CMK (cell line): ENCODE measurements at regions not wholly inside any gene's neighbourhood (a gene's known extent, or its start where the extent isn't known, plus 50 kb on each side); places are given as distances from the start of the nearest gene placed in this dataset.

Experiments used
- DNase-seq: peaks from one replicate; pipeline ENCODE4 v3.0.0-alpha.2; 2010; ENCODE audit warnings: low read depth

DNA sequence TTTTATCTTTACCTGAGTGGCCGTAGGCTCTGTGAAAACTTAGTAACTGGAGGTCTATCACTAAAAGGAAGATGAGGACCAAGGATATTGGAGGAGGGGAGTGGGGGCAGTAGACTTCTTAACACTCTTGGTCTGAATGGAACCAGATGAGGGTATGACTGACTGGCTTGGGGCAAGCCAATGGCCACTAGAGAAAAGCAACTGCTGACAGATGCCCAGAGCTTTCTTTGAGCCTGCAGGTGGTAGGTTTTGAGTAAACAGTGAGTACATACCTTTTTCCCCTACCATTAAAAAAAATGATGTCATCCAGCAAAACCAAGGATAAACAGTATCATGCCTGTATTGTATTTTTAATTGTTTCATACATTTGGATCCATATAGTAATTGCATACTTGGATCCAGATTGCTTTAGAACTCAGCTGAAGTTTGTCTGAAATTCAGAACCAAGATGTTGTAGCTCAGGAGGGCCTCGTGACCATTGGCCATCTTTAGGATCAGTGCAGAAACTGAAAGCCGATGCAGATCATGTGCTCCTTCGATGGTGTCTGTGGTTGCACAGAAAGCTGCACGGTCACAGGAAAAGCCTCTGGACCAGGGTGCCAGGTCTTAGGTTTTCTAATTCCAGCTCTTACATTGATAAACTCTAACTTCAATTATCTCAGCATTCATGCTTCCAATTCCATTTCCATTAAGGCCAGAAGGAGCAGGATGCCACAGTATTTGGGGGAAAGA lies 131.0 kb downstream of the PDGFRA start:
- DNase-seq, result no peak

DNA sequence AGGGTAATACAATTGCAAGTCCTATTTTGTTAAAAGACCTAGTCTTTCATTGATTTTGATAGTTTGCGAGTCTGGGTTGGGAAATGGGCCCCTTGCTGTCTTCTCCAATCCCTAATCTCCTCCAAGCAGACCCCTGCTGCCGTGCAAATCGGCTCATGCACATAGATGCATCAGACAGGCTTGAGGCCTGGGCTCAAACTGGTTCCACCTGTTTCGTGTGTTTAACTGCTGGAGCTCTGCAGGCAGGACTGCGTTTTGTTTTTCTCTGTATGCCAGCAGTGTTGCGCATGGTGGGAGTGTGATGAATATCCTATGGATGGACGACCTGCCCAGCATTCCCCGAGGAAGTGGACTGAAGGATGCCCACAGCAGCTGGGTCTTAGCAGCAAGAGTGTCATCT lies 133.9 kb downstream of the PDGFRA start:
- DNase-seq, result no peak

DNA sequence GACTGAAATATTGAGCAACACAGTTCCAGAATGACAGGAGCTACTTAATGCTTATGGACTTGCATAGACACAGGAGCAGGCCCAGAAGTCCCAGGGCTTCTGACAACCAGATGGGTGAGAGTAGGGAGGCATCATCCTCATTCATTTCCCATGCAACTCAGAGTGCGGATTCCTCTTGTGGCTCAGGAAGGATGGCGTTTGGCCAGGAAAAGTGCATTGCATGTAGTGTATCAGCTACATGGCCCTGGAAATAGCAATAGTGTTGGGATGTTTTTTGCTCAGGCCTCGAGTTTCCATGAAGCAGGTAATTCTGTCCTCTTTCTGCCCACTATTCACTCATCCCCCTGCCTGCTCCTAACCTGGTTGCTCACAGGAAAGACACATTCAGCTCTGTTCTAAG lies 136.6 kb downstream of the PDGFRA start:
- no peak for DNase-seq

DNA sequence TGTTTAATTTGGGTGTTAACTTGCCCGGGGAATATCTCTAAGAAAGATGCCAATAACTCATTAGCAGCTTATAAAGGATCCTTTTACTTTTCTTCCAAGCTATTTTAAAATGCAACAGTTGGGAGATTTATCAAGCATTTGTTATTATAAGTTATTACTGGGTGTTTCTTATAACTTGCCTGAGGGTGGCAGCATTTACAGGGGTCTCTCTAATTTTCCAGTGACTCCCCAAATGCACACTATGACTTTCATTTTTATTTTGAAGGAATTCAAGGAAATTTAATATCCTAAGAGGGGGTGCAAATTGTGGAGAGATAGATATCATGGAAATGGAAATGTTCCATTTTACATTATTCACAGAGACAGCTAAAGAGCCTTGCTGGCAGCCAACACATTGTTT lies 138.0 kb downstream of the PDGFRA start:
- DNase-seq, result no peak

DNA sequence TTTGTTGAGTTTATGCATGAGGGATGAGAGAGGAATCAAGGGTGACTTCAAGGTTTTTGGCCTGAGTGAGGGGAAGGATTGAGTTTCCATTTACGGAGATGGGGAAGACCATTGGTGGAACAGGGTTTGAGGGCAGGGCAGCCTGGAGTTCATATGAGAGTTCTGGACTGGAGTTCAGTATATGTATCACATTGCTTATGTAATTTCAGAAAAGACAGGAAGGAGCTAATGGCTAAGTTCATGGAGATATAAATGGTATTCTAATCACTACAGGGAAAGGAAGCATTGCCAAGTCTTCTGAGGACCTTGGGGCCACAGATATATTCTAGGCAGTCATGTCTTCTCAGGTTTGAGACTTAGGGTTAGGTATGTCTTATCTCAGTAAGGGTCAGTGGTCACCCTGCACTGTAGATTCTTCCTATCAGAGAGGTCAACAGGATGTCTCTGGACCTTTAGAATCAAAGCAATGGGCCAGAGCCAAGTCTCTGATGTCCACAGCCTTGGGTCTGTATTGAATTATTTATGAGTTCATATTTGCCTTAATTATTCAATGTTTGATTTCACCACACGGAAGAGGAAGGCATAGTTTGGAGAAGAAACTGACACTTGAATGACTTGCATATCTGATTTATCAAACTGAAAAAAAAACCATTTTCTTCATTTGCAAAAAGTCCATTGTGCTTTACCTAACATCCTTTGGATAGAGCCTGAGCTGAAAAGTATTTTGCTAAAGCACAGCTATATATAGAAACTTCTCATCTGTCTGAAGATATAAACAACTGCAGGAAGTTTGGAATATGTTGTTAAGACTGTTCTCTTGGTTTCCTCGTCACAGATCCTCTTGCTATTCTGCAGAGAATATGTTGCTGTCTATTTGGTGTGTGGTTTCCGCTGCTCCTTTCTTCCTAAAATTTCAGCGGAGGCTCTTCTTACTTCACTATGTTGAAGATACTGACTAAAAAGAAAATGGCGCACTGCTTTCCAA lies 139.5 kb downstream of the PDGFRA start:
- DNase-seq, result no peak

DNA sequence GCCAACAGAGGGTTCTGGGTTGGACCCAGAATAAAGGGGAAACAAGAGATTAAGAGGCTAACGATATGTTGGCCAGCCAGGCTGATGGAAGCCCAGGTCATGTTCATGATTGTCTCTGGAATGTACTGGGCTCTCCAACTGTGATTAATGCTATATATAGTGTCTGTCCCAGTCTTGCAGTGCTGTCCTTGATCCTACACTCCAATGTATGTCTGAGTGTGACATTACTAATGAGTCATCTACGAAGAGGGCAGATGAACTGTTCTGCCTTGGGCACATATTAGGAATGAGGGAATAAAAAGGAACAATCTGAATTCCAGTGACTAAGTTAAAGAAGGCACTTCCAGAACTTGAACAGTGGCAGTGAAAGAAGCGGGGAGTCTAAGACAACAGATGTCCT lies 142.1 kb downstream of the PDGFRA start:
- DNase-seq, result no peak

DNA sequence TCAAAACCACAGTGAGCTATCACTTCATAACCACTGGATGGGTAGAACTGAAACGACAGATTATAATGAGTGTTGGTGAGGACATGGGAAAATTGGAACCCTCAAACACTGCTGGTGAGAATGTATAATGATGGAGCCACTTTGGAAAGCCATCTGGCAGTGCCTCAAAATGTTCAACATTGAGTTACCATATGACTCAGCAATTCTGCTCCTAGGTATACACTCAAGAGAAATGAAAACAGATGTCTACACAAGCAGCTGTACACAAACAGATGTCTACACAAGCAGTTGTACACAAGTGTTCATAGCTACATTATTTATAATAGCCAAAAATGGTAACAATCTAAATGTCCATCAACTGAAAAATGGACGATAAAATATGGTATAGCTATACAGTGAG lies 143.9 kb downstream of the PDGFRA start:
- no peak for DNase-seq

DNA sequence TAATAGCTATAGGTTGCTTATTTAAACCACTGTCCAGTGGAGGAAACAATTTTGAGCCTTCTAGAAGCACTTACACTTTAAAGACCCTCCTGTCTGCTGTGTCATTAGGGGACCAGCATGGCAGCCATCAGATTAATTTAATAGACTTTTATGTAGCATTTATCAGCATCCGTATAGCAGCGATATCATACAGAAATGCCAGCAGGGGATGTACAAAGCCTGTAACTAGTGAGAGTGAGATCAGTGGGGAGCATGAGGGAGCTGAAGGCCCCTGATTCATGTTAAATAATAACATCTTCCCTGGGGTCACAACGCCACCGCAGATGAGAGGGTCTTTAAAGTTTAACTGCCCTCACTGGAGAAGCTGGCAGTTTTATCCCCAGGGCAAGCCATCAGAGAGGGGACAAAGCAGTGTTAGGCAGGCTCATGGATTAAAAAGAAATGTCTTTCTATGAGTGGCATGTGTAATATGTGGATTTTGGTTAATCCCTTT lies 144.7 kb downstream of the PDGFRA start:
- DNase-seq, result no peak

DNA sequence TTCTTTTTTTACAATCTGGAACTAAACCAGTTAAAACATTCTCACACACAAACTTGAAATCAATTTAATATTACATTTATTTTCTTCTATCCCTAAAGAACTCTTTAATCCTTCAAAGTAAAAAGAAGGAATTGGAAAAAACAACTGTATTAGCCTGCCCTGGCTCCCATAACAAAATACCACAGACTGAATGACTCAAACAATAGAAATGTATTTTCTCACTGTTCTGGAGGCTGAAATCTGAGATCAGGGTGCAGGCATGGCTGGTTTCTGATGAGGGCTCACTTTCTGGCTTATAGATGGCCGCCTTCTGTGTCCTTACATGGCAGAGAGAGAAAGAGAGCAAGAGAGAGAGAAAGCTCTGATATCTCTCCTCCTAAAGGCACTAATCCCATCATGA lies 149.4 kb downstream of the PDGFRA start:
- DNase-seq, result no peak

DNA sequence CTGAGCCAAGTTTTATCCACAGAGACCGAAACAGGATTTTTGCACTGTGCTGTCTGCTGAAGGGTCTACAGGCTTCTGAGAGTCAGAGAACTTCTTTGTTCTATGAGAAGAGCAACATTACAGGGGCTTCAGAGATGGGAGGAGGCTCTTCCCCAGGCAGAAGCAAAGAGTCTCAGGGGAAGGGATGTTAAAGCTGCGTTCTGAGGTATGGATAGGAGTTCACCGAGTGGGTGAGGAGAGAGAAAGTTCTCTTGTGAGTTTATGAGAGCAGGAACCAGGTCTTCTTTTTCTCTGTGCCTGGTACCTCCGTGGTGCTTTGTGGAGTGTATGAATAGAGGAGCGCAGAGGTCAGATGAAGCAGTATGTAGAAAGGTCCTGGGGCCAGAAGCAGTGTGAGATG lies 155.1 kb downstream of the PDGFRA start:
- DNase-seq, result no peak

DNA sequence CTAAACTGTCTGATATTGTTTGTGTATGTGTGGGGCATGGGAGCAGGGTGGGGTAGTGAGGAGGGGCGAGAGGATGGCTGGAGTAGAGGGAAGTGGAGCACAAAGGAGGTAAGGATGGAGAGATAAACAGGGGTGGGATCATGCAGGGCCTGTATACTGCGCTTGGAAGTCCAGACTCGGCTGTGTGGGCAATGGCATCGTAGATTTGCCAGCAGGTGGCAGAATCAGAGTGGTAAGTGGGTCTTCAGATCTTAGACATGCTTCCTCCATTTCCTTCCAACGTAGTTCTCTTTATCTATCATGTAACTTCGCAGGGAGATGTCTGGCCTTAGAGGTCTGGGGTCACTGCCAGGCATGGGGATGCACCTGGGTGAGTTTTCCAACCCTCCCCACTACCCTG lies 155.5 kb downstream of the PDGFRA start:
- DNase-seq, result no peak

DNA sequence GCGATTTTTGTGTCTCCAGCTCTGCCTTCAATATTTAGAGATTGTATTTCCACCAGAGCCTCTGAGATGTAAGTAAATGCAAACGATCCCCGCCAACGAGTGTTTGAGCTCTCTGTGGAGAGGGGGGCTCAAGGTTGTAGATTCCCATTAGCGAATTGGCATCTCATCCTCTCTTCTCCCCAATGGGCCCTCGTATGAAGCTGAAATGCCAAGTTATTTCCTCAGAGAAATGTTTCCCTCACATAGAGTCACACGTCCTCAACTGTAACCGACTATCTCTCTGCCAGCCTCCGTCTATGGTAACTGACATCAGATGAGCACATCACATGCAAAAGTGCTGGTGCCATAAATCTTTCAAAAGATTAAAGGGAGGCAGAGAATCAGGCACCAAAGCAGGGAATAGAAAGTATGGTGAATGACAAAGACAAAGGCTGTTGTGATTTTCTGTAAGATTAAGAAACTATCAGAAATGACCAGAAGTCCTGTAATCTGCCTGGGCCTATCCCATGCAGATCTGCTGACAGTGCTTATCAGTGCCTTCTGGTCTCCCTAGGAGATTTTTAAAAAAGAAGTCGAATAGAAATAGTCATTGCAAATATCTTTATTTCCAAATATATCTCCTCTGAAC lies 157.1 kb downstream of the PDGFRA start:
- no peak for DNase-seq

DNA sequence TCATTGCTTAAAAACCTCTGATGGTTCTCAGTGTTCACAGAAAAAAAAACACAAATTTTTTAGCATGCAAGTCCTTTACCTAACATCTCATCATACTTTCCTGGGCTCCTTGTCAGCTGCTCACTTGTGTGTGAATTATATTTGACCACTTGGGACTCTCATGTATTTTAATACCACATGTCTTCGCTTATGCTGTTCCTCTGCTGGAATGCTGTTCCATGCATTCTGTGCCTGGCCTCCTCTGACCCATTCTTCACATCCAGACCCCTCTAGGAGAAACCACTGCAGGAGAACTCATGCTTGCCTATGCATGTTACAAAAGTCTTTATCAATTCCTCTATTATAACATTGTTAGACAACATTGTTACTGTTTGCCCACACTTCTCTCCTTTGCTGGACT lies 157.6 kb downstream of the PDGFRA start:
- DNase-seq, result no peak

DNA sequence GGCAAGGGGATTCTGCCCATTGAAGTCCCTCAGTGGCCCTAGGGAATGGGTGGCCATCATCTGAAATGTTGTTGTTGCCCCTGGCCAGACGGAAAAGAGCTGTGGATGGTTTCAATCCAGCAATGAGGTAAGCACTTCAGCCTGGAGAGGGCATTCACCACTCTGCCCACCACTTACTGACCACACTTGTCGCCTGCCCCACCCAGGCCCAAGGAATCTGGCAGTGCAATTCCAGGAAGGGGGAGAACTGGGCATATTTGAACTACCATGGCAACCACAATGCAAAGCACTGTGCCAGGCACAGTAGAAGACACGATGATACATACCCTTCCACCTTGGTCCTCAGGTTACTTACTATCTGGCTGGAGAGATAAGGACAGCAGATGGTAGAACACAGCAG lies 161.6 kb downstream of the PDGFRA start:
- no peak for DNase-seq

DNA sequence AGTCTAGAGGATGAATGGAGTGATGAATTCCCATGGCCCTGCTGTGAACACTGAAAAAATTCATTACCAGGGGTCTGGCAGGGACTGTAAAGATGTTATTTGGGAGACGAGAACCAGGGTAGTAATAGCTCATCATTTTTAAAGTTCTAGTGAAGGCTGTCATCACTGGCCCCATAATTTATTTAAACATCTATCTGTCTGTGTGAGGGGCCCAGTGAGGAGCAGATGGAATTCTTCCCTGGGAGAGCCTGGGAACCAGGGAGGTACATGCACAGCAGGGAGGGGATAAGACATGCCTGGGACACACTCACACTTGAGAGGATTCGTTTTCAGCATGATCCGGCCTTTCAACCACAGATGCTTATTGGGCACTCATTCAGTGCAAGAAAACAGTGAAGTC lies 162.0 kb downstream of the PDGFRA start:
- no peak for DNase-seq

DNA sequence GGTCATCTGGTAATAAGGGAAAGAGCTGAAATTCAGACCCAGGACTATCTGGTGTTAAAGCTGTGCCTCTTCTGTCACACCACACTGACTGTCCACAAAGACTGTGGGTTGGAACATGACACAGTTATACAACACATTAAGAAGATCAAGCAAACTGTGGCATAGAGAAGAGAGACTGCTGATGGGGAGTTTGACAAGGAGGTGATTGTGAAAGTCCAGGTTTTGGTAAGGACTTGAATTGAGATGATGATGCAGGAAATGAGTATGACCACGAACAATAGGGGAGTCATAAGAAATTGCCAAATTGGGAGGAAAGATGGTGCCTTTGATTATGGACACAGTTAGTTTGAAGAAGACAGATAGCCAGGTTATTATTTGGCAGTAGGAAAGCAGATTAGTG lies 163.4 kb downstream of the PDGFRA start:
- DNase-seq, result no peak

DNA sequence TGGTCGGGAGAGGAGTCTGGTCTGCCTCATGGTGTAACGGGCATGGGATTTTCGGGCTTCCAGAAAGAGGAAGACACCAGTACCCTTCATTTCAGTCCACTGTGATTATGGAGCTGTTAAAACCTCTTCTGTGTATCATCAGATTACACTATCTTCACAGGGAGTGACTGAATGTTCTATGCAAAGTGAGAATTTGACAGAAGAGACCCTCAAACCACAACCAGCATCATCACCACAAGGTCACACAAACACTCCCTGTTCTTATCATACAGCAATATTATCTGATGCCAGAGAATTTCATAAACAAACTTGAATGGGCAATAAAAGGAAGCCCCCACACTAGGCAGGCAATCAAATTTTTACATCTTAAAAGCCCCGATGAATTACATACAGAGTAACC lies 164.2 kb downstream of the PDGFRA start:
- DNase-seq, result no peak

DNA sequence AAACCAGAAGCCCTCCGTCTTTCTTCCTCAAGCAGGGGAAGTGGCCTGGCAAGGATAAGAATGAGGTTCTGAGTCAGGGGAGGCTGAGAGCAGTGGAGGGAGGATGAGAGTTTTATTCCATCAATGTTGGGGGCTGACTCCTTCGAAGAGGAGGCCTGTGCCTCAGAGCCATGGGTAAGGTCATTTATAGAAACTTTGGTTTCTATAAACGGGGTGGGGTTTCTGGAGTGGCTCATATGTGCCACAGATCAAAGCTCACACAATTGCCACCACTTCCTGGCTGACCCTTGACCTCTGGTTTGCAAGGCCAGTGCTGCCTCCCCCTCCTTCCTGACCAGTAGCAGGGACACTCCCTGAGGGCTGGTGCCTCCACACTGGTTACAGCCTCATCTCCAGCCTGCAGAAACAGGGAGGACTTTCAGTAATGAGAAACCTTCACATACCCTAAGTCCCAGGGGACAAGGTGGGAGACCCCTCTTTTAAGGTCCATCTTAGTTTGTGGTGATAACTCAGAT lies 166.0 kb downstream of the PDGFRA start:
- DNase-seq, result peak; percentile 30

DNA sequence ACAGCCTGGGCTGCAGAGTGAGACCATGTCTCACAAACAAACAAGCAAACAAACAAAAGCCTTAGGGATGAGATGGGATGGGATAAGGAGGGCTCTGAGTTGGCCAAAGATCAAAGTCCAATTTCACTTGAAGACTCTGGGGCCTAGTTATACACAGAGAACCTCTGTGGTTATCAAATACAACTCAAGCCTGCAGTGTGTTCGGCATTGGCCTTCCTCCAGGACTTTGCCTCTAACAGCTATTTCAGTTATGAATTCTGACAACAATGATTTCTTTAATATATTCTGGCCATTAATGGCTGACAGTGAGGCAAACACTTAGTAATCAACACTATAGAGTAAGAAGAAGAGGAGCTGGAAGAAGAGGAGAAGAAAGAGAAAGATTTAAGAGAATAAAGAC lies 171.1 kb downstream of the PDGFRA start:
- DNase-seq, result no peak

DNA sequence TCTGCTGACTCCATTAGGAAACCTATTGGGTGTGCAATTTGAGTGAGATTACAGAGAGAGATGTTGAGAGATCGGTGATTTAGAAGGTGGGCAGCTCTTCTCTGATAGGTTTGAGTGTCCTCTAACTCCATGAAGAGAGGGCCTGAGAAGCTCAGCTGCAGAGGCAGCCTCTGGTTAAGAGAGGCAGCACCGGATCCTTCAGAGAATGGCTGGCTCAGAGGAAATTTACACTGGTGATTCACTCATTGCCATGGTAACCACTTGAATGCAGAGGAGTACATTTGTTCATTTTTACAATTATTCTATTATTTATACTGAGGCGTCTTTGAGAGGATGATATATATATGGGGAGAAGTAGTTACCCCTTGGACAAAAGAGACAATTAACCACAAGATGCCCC lies 171.7 kb downstream of the PDGFRA start:
- no peak for DNase-seq

DNA sequence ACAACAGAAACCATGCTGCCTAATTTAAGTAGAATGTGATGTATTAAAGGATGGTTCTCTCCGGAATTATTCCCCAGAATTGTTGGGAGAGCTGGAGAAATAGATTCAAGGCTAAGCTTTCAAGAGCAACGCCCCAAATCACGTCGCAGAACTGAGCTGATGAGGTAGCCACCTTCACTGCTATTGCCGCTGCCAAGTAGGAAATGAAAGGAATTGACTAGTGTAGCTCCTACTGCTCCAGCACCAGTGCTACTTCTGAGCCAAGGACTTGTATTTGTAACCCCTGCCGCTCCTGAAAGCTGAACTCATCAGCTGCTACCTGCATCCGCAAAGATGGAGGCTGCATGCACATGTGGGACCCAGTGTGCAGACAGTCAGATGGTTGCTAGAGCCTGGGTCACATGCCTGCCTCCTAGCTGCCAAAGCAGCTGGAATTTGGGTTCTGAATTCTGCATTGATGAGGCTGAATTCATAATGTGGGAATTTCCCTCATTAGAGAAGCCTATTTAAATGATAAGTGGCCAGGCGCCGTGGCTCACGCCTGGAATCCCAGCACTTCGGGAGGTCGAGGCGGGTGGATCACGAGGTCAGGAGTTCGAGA lies 173.9 kb downstream of the PDGFRA start:
- DNase-seq, result no peak
